ENCODE measurements at regions not wholly inside any gene's neighbourhood (a gene's known extent, or its start where the extent isn't known, plus 50 kb on each side); places are given as distances from the start of the nearest gene placed in this dataset.

GRCh38 chr5:2569774-2570542 lies 181.5 kb downstream of the IRX2 start:
- no peak for DNase-seq (ENCODE audit: low spot score)

GRCh38 chr5:2569176-2569575 lies 182.3 kb downstream of the IRX2 start:
- DNase-seq (ENCODE audit: low spot score), result no peak

- DNase-seq (ENCODE audit: low spot score), result no peak
Observed at GRCh38 chr5:2566284-2566683, 185.2 kb downstream of the IRX2 start.

- no peak for DNase-seq (ENCODE audit: low spot score)
Observed at GRCh38 chr5:2565147-2565546, 186.3 kb downstream of the IRX2 start.

- no peak for DNase-seq (ENCODE audit: low spot score)
Observed at GRCh38 chr5:2563046-2563445, 188.4 kb downstream of the IRX2 start.

GRCh38 chr5:2562036-2562435 lies 189.4 kb downstream of the IRX2 start:
- no peak for DNase-seq (ENCODE audit: low spot score)

- DNase-seq (ENCODE audit: low spot score), result no peak
Observed at GRCh38 chr5:2560435-2560834, 191.0 kb downstream of the IRX2 start.

- no peak for DNase-seq (ENCODE audit: low spot score)
Observed at GRCh38 chr5:2557435-2557834, 194.0 kb downstream of the IRX2 start.

GRCh38 chr5:2556375-2556966 lies 195.0 kb downstream of the IRX2 start:
- DNase-seq (ENCODE audit: low spot score), result no peak

- DNase-seq (ENCODE audit: low spot score), result no peak
Observed at GRCh38 chr5:2553611-2554010, 197.9 kb downstream of the IRX2 start.

- DNase-seq (ENCODE audit: low spot score), result no peak
Observed at GRCh38 chr5:2550509-2550908, 201.0 kb downstream of the IRX2 start.

GRCh38 chr5:2549900-2550299 lies 201.6 kb downstream of the IRX2 start:
- no peak for DNase-seq (ENCODE audit: low spot score)

- no peak for DNase-seq (ENCODE audit: low spot score)
Observed at GRCh38 chr5:2549354-2549753, 202.1 kb downstream of the IRX2 start.

GRCh38 chr5:2546938-2547337 lies 204.5 kb downstream of the IRX2 start:
- DNase-seq (ENCODE audit: low spot score), result no peak

- no peak for DNase-seq (ENCODE audit: low spot score)
Observed at GRCh38 chr5:2544003-2544402, 207.5 kb downstream of the IRX2 start.

GRCh38 chr5:2542821-2543220 lies 208.7 kb downstream of the IRX2 start:
- no peak for DNase-seq (ENCODE audit: low spot score)

- DNase-seq (ENCODE audit: low spot score), result no peak
Observed at GRCh38 chr5:2542026-2542425, 209.5 kb downstream of the IRX2 start.

- DNase-seq (ENCODE audit: low spot score), result no peak
Observed at GRCh38 chr5:2538169-2538568, 213.3 kb downstream of the IRX2 start.

GRCh38 chr5:2537378-2538145 lies 213.9 kb downstream of the IRX2 start:
- DNase-seq (ENCODE audit: low spot score), result no peak

- DNase-seq (ENCODE audit: low spot score), result no peak
Observed at GRCh38 chr5:2536632-2537377, 214.7 kb downstream of the IRX2 start.

- DNase-seq (ENCODE audit: low spot score), result no peak
Observed at GRCh38 chr5:2534970-2535369, 216.5 kb downstream of the IRX2 start.

- DNase-seq (ENCODE audit: low spot score), result no peak
Observed at GRCh38 chr5:2534251-2534650, 217.2 kb downstream of the IRX2 start.
